GM06990 (cell line): ENCODE measurements at regions not wholly inside any gene's neighbourhood (a gene's known extent, or its start where the extent isn't known, plus 50 kb on each side); places are given as distances from the start of the nearest gene placed in this dataset.

Experiments
- DNase-seq: peaks from one replicate; pipeline ENCODE4 v3.0.0-alpha.2; 2011; ENCODE audit not compliant: insufficient read length; ENCODE audit errors: extremely low read depth
- H3K27me3 ChIP-seq: replicated peaks from 2 replicates; pipeline ENCODE4 v1.6.0; 2011; ENCODE audit warnings: low read length; ENCODE audit not compliant: control insufficient read depth, insufficient read depth
- H3K36me3 ChIP-seq: 2 replicates; pipeline ENCODE4 v1.5.1; 2011; ENCODE audit warnings: low read length; ENCODE audit not compliant: control insufficient read depth, insufficient read depth
- H3K4me3 ChIP-seq: replicated peaks from 2 replicates; pipeline ENCODE4 v1.5.1; 2011; ENCODE audit warnings: low read depth, mild to moderate bottlenecking, control low read depth, low read length
- TF ChIP-seq, protein P1 (sequence below): IDR thresholded peaks from 2 replicates; pipeline ENCODE4 v1.5.1; 2011; ENCODE audit warnings: low read length, control low read depth, mild to moderate bottlenecking, inconsistent platforms; ENCODE audit not compliant: insufficient read depth, poor library complexity, severe bottlenecking

DNA sequence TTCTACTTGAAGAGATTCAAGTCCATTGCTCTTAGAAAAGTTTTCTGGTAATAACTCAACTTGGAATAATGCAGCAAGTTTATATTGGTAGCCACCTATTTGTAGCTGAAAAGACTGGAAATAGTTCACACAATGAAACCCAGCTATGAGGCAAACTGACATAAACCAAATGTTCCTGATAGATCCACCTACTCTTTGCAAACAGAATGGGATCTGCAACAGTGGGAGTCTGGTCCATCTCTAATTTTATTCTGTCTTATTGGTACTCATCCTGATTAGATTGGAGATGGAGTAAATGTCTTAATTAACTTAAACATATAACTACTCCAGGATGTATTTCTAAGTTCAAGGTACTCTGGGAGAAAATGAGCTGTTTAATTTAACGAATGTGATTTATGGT lies 438.0 kb downstream of the OLFM4 start:
- no peaks in the 10 kb centered on the region for H3K36me3 ChIP-seq
- TF ChIP-seq, protein P1, sequence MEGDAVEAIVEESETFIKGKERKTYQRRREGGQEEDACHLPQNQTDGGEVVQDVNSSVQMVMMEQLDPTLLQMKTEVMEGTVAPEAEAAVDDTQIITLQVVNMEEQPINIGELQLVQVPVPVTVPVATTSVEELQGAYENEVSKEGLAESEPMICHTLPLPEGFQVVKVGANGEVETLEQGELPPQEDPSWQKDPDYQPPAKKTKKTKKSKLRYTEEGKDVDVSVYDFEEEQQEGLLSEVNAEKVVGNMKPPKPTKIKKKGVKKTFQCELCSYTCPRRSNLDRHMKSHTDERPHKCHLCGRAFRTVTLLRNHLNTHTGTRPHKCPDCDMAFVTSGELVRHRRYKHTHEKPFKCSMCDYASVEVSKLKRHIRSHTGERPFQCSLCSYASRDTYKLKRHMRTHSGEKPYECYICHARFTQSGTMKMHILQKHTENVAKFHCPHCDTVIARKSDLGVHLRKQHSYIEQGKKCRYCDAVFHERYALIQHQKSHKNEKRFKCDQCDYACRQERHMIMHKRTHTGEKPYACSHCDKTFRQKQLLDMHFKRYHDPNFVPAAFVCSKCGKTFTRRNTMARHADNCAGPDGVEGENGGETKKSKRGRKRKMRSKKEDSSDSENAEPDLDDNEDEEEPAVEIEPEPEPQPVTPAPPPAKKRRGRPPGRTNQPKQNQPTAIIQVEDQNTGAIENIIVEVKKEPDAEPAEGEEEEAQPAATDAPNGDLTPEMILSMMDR = no peak
- H3K27me3 ChIP-seq = no peaks in the 10 kb centered on the region
- no peak for DNase-seq
- H3K4me3 ChIP-seq = no peak overlapping the region

DNA sequence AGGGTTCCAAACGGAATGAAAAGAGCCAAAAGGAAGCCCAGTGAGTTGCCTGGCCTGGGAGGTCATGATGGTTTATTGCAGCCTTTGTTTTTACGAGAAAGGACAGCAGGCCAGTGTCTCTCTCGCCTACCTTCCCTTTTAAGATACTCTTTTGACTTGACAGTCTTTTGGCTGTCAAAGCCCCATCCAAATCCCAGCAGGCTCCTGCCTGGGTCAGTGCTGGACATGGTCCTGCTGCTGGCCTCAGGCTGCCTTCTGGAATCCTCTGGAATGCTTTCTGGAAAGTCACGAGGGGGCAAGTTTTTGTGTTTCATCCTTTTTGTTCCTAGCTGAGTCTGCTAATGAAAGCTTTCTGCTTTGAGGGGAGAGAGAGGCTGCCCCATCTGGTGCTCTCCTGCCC lies 444.8 kb downstream of the OLFM4 start:
- DNase-seq = no peak
- no peak overlapping the region for H3K4me3 ChIP-seq
- no peaks in the 10 kb centered on the region for H3K36me3 ChIP-seq
- TF ChIP-seq, protein P1 = no peak
- H3K27me3 ChIP-seq = no peaks in the 10 kb centered on the region

DNA sequence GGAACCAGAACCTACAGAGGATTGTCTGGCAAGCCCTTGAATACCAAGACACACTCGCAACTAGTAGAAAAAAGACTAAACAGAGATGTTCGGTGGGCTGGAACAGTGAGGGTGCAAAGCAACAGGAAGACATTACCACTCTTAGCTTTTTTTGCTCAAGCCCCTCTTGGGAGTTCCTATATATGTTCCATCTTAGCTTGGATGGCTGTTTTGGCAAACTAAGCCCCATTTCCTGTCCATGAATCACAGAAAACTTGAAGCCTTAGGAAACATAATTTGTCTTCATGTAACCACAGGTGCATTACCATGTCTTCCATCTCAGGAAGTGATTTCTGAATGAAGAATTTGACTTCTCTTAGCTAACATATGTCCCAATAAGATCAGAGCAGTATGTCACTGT lies 446.3 kb downstream of the OLFM4 start:
- Histone ChIP-seq H3K36me3 (no peaks in the 10 kb centered on the region), H3K4me3 (no peak overlapping the region), H3K27me3 (no peaks in the 10 kb centered on the region)
- TF ChIP-seq, protein P1 = no peak
- no peak for DNase-seq

DNA sequence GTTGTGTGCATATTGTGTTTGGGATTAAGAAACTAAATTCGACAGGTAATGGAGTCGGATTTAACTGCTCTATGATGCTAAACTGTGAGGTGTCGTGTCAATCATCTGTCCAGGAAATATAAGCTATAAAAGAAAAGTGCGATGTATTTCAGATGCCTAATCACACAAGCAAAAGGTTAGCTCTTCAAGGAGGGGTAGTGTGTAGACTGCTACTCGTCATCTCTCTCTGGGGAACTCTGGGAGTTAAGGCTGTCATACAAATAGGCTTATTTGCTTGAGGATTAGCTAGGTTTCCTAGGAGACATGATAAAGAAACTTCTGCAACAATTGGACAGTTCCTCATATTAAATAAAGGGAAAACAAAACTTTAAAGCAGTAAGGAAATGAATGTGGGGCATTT lies 462.1 kb downstream of the OLFM4 start:
- no peak for DNase-seq
- no peaks in the 10 kb centered on the region for H3K27me3 ChIP-seq
- no peaks in the 10 kb centered on the region for H3K36me3 ChIP-seq
- TF ChIP-seq, protein P1 = no peak
- no peak overlapping the region for H3K4me3 ChIP-seq

DNA sequence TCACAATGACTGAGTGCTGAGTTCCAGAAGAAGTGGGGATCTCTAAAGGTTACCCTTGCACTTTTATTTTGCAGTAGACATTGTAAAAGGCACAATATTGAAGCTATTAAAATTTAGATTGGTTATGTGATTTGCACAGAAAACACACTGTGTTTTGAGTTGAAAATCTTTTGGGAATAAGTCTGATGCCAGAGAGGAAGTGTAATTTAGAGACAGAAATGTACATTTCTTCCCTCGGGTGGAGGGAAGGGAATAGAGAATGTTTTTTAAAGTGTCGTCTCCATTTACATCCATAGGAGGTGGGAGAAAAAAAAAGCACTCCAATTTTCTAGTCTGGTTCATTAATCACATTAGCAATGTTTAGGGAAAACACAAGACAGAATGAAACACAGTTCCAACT lies 465.8 kb downstream of the OLFM4 start:
- Histone ChIP-seq H3K36me3 (no peaks in the 10 kb centered on the region), H3K4me3 (no peak overlapping the region), H3K27me3 (no peaks in the 10 kb centered on the region)
- no peak for DNase-seq
- TF ChIP-seq, protein P1 = no peak

DNA sequence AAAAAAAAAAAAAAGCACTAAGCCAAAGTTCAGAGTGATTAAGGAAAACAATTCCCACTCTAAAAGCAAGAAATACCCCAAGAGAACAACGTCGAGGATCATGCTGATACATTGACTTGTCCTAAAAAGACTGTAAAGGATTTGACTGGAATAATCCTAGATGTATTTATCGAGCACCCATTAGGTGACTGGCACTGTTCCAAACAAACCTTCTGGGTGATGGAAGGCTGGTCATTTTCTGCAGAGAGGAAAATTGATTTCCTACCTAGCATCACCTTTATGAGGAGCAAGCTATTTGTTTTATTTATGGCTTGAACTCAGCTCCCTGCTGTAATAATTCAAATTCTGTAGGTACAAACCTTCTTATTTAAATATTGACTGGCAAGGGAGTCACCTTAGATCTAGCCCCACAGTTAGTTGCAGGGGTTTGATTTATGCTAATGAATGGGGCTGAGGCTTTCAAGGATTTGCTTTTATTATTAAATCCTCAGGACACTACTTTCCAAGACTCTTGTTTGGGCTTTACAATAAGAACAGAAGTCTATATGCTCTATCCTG lies 471.0 kb downstream of the OLFM4 start:
- H3K27me3 ChIP-seq = no peaks in the 10 kb centered on the region
- TF ChIP-seq, protein P1 = no peak
- DNase-seq = no peak
- H3K36me3 ChIP-seq = no peaks in the 10 kb centered on the region
- H3K4me3 ChIP-seq = no peak overlapping the region
